Activated CD4-positive, CD25-positive, alpha-beta regulatory T cell treated with anti-CD3 and anti-CD28 coated beads, Interleukin-2, amount 50 U/mL, for 72 hours (primary cell): ENCODE measurements at regions not wholly inside any gene's neighbourhood (a gene's known extent, or its start where the extent isn't known, plus 50 kb on each side); places are given as distances from the start of the nearest gene placed in this dataset.
"Not testable (repeated sequence)": the region's sequence is repeated elsewhere in the genome, so short reads cannot be mapped to it uniquely, and the experiment has no call there.

Experiments used
- DNase-seq: peaks from one replicate; pipeline ENCODE4 v3.0.0; 2021

DNA sequence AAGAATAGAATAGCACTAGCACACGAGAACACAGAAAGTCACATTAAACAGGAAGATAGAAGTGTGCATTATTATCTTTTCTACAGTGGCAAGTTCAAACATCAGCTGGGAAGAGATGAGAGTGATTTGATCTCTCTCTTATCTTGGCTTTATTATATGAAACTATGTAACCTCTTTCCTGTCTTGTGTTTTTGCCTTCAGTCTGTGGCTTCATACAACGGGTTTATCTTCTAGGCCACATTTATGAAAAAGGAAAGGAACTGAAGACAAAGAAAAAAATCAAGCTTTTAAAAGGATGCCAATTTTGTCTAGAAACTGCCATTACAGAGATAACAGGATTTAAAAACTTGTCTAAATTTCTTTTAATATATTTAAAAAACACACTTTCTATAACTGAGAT, 983.6 kb downstream of the RPA4 start:
- DNase-seq: no peak

DNA sequence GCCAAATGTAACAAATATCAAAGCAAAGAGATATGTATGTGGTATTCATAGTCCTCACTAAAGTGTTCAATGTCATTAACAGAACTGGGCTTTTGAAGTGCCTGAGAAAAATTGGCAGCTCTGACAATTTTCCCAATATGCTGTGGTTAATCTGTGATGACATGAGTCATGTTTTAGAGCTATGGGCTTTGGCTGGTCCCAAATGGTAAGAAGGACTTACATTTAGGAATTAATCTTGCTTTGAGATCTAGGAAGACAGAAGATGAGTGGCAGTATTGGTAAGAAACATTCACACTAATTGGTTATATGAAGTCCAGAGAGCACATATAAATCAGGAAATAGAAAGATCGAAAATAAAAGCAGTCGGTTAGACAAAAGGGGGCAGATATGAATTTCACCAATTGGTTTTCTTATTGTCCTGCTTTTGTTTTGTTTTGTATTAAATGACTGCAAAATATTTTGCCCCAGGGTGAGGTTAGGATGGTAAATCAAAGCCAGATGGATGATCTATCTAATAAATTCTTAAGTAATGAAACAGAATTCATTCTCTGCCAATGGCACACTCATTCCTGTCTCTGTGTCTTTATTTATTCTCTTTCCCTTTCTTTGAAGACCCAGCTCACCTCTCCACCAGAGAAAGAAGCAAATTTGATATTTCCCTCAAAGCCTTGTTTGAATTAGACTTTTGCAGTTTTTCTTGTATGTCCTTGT, 993.1 kb downstream of the RPA4 start:
- no peak for DNase-seq

DNA sequence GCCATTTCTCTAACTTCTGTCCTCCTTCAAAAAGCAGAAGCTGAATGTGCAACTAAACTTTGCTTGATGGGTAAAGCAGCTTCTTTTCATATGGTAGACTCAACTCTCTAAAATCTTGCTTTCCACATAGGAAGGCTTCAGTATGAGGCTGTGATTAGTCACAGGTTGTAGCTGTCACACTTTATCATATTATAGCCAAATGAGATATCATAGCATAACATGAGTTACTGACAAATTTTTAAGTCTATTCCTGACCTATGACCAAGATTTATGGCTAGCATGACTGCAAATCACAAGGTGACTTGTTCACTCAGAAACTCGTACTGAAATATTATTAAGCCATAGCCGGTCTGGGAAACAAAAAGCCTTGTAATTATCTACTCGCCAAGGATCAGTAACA, 998.6 kb downstream of the RPA4 start:
- no peak for DNase-seq

- no peak for DNase-seq
Measured at GRCh38 chrX:97895751-97896150, 1012.0 kb downstream of the RPA4 start.

DNA sequence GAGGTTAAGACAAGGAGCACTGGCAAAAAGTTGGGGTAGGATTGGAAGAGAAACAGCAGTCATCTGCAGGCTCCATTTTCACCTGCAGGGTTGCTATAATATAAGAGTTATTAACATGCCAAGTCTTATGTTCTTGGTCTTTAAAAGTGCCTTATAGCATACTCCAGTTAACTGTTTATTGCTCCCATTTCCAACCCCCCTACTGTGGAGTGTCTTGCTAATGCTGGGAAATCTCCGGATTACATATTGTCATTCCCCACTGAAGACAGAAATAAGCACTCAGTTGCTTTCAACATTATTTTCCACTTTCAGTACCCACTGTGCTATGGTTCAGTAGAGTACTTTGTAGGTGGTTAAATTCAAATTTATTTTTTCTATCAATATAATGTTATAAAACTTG, 1014.3 kb downstream of the RPA4 start:
- DNase-seq: no peak

GRCh38 chrX:97898798-97899197, 1015.1 kb downstream of the RPA4 start:
- DNase-seq: no peak

DNA sequence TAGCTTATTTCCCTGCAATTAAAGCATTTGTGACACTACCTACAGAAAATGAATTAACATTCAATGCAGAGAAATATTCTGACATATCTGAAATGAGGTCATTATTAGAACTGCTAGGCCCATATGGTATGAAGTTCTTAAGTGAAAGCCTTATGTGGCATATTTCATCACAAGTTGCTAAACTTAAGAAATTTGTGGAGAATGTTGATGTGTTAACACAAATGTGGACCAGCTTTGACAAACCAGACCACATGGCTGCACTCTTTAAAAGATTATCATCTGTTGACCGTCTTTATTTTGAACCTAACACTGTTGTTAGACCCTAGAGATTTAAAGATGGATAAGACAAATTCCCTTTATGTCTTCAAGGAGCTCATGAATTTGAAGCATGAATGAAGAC, 1024.1 kb downstream of the RPA4 start:
- no peak for DNase-seq

- DNase-seq: no peak
Measured at GRCh38 chrX:97909245-97909644, 1025.5 kb downstream of the RPA4 start.

DNA sequence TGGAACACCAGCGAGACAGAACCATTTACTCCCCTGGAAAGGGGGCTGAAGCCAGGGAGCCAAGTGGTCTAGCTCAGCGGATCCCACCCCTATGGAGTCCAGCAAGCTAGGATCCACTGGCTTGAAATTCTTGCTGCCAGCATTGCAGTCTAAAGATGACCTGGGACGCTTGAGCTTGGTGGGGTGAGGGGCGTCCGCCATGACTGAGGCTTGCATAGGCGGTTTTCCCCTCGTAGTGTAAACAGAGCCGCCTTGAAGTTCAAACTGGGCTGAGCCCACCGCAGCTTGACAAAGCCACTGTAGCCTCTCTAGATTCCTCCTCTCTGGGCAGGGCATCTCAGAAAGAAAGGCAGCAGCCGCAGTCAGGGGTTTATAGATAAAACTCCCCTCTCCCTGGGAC, 1031.7 kb downstream of the RPA4 start:
- not testable (repeated sequence) for DNase-seq

GRCh38 chrX:97921223-97921622, 1037.5 kb downstream of the RPA4 start:
- DNase-seq: not testable (repeated sequence)

DNA sequence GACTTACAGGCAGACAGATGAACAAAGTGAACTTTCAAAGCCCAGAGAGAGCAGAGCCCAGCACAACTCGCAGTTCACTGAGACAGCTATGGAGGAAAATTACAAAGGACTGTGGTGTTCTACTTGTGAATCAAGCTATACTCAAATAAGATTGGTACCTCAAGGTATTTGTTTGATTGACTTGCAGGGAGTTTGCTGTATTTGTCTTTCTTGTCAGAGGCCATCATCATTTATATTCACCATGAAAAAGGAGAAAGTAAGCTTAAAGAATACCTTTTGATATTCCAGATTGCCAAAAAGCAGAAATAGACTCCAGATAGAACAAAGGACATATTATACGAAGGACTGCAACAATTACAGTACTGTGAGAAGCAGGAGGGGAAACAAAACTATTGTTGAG, 1047.9 kb downstream of the RPA4 start:
- DNase-seq: no peak

GRCh38 chrX:97936296-97936695, 1052.6 kb downstream of the RPA4 start:
- no peak for DNase-seq

GRCh38 chrX:97938706-97939105, 1055.0 kb downstream of the RPA4 start:
- no peak for DNase-seq

DNA sequence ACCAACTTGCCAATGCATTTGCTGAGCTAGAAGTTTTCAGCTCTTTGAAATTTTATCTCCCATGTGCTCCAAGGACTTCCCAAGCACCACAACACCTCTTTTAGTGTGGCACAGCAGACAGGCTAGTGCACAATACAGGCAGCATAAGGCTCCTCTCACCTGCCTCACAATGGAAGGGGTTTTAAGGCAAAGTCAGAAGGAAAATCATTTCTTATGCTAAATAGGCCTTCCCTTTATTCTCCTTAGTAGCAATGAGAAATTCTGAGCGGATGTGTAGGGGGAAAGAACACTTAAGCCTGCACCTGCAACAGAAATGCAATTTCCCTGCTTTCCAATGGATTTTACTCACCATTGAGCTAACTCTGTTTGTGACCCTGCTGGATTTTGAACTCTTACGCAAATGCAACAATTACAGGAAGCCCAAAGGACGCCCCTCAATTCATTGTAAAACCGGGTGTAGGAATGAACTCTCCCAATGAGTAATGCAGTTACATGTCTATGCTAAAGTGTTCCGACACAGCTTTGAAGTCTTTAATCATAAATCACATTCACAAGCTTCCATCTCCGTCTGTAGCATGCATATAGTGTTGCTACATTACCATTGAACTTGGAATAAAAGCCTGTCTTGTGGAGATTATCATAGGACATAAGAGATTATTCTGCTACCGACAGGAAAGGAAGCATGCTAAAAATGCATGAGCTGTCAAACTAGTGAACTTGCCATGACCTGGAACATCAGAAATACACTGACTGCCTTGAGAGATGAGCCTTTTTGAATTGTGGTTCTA, 1084.9 kb downstream of the RPA4 start:
- DNase-seq: no peak

GRCh38 chrX:97984641-97985040, 1100.9 kb downstream of the RPA4 start:
- no peak for DNase-seq

DNA sequence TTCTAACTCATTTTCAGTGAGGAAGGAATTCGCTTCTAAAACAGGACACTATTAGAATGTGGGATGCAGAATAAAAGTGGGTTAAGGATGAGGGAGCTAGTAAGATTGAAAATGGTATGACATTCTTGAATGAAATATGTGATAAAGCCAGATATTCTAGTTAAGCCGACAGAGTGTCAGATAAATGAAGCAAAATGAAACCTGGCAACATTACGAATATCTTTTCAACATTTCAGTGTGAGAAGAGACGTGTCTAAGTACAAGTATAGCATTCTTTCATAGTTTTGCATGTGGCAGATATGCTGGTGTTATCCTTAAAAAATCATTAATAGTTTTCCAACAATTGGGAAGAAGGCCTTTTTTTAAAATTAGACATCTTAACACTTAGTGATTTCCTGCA, 1101.4 kb downstream of the RPA4 start:
- DNase-seq: no peak

GRCh38 chrX:97987979-97988378, 1104.3 kb downstream of the RPA4 start:
- DNase-seq: no peak

DNA sequence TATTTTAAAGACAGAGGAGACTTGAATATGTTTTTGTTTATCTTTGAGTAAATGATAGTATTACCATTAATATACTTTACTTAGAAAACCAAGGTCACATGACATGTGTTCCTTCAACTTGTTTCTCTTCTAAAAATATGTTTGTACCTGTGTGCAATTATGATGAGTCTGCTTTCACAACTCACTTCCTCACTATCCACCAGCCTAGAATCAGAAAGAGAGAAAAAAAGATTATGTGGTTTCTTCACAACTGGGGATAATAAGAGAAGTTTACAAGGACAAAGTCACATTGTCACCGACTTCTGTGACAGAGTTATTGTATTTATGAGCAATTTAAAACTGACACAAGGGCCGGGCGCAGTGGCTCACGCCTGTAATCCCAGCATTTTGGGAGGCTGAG, 1112.1 kb downstream of the RPA4 start:
- DNase-seq: no peak

GRCh38 chrX:98028691-98029090, 1145.0 kb downstream of the RPA4 start:
- DNase-seq: no peak

DNA sequence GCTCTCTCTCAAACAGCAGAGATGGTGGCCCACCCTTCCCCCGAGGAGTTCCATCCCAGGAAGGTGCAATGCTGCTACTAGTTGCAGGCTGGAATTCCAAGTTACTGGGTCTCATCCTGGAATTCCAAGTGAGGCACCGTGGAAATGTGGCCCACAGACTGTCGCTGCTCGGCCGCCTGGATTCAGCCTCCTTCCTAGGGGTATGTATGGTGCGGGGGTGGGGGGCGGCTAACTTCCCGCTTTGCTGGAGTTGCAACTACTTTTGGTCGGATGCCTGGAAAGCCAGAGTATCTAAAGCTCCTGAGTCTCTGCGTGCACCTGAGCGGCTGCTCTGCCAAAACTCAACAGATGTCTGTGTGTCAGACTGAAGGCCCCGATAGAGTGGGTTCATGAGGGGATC, 1146.2 kb downstream of the RPA4 start:
- DNase-seq: no peak

DNA sequence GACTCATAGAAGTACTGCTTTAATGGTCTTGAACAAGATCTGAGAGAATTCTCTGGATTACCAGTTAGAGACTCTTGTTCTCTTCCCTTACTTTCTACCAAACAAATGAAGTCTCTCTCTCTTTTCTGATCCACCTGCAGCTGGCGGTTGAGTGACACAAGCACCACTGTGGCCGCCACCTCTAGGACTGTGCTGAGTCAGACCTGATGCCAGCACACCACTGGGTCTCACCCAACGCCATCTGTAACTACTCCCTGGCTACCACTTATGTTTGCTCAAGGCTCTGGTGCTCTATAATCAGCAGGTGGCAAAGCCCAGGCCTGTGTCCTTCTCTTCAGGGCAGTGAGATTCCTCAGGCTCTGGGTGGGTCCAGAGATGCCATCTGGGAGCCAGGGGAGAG, 1173.5 kb downstream of the RPA4 start:
- DNase-seq: no peak

GRCh38 chrX:98065151-98065550, 1181.4 kb downstream of the RPA4 start:
- no peak for DNase-seq

DNA sequence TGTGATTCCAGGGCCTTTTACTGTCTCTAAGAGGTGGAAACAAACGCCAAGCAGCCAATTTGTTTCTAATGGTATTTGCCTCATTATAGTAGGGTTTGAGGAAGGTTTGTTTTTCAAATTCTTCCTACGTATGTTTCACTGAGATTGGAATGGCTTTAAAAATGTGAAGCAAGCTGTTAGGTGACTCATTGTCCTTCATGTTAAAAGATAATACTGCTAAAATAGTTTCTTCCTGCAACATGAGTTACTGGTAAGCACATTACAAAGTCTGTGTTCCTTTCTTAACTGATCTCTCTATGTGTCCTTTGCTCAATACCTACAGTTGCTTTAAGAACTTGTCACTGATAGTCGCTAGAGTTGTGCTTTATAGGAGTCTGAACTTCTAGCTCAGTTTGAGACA, 1183.9 kb downstream of the RPA4 start:
- DNase-seq: no peak

GRCh38 chrX:98068024-98068580, 1184.4 kb downstream of the RPA4 start:
- no peak for DNase-seq
